ENCODE measurements at regions not wholly inside any gene's neighbourhood (a gene's known extent, or its start where the extent isn't known, plus 50 kb on each side); places are given as distances from the start of the nearest gene placed in this dataset.
"Not testable (repeated sequence)": the region's sequence is repeated elsewhere in the genome, so short reads cannot be mapped to it uniquely, and the experiment has no call there.

GRCh38 chr13:55038230-55038629, 2009.6 kb downstream of the OLFM4 start:
- no peak overlapping the region; the same call in 1 of the 2 replicates for H3K4me3 Mint-ChIP-seq
- ChIA-PET CTCF (interaction anchor here (0.9 kb wide), 1 partner anchor 305 kb away, joined by 3 read pairs; no protein-coding TSS in a partner anchor), POLR2A (interaction anchor here (0.6 kb wide), 1 partner anchor 39 kb away, joined by 3 read pairs; no protein-coding TSS in a partner anchor)
- H3K4me1 Mint-ChIP-seq: peaks cover 57% of the 10 kb centered on the region
- peaks cover 23% of the 10 kb centered on the region for H3K36me3 Mint-ChIP-seq
- peak; percentile 44 for ATAC-seq
- no peaks in the 10 kb centered on the region for H3K27me3 Mint-ChIP-seq (ENCODE audit: low read depth)
- no peak for TF ChIP-seq NFE2L1 (CRISPR knock-in tag; IDR thresholded peaks at IDR 0.05)
- TF ChIP-seq AR (CRISPR knock-in tag; IDR thresholded peaks at IDR 0.05): no peak
- no peak for TF ChIP-seq FOXK1 (CRISPR knock-in tag; IDR thresholded peaks at IDR 0.05)
- TF ChIP-seq TEAD4 (CRISPR knock-in tag; IDR thresholded peaks at IDR 0.05): no peak
- TF ChIP-seq HMGXB4 (CRISPR knock-in tag; IDR thresholded peaks at IDR 0.05): no peak
- no peak for TF ChIP-seq NR1H2 (CRISPR knock-in tag; IDR thresholded peaks at IDR 0.05)
- TF ChIP-seq ZNF138 (CRISPR knock-in tag; conservative IDR thresholded peaks at IDR 0.05): no peak
- no peak for TF ChIP-seq CTCF (IDR thresholded peaks at IDR 0.05)
- TF ChIP-seq CBFB (CRISPR knock-in tag; IDR thresholded peaks at IDR 0.05; ENCODE audit: low read depth): no peak
- TF ChIP-seq MAX (CRISPR knock-in tag; IDR thresholded peaks at IDR 0.05): no peak
- no peak for TF ChIP-seq GTF2I (CRISPR knock-in tag; conservative IDR thresholded peaks at IDR 0.05)
- TF ChIP-seq JAZF1 (CRISPR knock-in tag; IDR thresholded peaks at IDR 0.05): no peak
- H3K27ac Mint-ChIP-seq: peak overlapping the region; percentile 95
- H3K9me3 Mint-ChIP-seq: peaks cover 10% of the 10 kb centered on the region
- DNase-seq (ENCODE audit: low spot score): no peak

GRCh38 chr13:55053891-55054550, 2025.4 kb downstream of the OLFM4 start:
- DNase-seq (ENCODE audit: low spot score); H3K27ac Mint-ChIP-seq; H3K4me3 Mint-ChIP-seq; ATAC-seq; POLR2A ChIA-PET; CTCF ChIA-PET: not testable (repeated sequence)
- Mint-ChIP-seq H3K4me1 (peaks cover 27% of the 10 kb centered on the region), H3K27me3 (ENCODE audit: low read depth) (peaks cover 40% of the 10 kb centered on the region), H3K36me3 (peaks cover 59% of the 10 kb centered on the region), H3K9me3 (peaks cover 30% of the 10 kb centered on the region)
- peak; percentile 77 for TF ChIP-seq PRDM15 (CRISPR knock-in tag; IDR thresholded peaks at IDR 0.05)
